Thyroid gland (tissue), 4 donors: ENCODE measurements at regions not wholly inside any gene's neighbourhood (a gene's known extent, or its start where the extent isn't known, plus 50 kb on each side); places are given as distances from the start of the nearest gene placed in this dataset.

Source experiments
- DNase-seq, 2 donors: peaks; one replicate each; pipeline ENCODE4 v3.0.0-alpha.2; 2019
- H3K27ac ChIP-seq, 3 donors: fragments of 200-600 bp; sonication (generic); 1 replicate in 2 of 3; 2 replicates in 1 of 3; pipeline ENCODE4 v1.5.1; 2016 to 2019; ENCODE audit warnings: mild to moderate bottlenecking in 1 of 3, moderate library complexity in 1 of 3
- H3K27me3 ChIP-seq: fragments of 200-600 bp; sonication (generic); one replicate; pipeline ENCODE4 v1.5.1; 2019
- H3K36me3 ChIP-seq, 2 donors: fragments of 200-600 bp; sonication (generic); one replicate each; pipeline ENCODE4 v1.5.1; 2016 to 2019
- H3K4me1 ChIP-seq, 2 donors: fragments of 200-600 bp; sonication (generic); one replicate each; pipeline ENCODE4 v1.5.1; 2017 to 2019
- H3K4me3 ChIP-seq, 3 donors: fragments of 200-600 bp; sonication (generic); replicated peaks in 1 of 3; 1 replicate in 2 of 3; 2 replicates in 1 of 3; pipeline ENCODE4 v1.5.1; 2016; ENCODE audit warnings: mild to moderate bottlenecking in 1 of 3
- H3K9me3 ChIP-seq: fragments of 200-600 bp; sonication (generic); one replicate; pipeline ENCODE4 v1.5.1; 2017
- POLR2A ChIP-seq, 2 donors: fragments of 450-650 bp; IDR thresholded peaks; one replicate each; pipeline ENCODE4 v1.6.1; 2017; ENCODE audit warnings: antibody characterized with exemption in 2 of 2, mild to moderate bottlenecking in 2 of 2, moderate library complexity in 1 of 2
- WGBS, 2 donors: methylation state at CpG; one replicate each; pipeline ENCODE4 v1.1.5; 2017; 5-methylcytosine and 5-hydroxymethylcytosine counted together
- intact Hi-C: fragments of 100-400 bp; cut with DNase I; formaldehyde crosslinking; loops from one replicate; pipeline ENCODE4 v1.15.1; 2023
- TF ChIP-seq, protein P1 (sequence below), 6 experiments: fragments of 200-600 bp in 3 of 6; fragments of 450-650 bp in 3 of 6; sonication (generic) in 3 of 6; IDR thresholded peaks; one replicate each; pipeline ENCODE4 v1.5.1; 2016 to 2019; ENCODE audit warnings: antibody characterized with exemption in 6 of 6, mild to moderate bottlenecking in 2 of 6, inconsistent platforms in 1 of 6, moderate library complexity in 1 of 6

DNA sequence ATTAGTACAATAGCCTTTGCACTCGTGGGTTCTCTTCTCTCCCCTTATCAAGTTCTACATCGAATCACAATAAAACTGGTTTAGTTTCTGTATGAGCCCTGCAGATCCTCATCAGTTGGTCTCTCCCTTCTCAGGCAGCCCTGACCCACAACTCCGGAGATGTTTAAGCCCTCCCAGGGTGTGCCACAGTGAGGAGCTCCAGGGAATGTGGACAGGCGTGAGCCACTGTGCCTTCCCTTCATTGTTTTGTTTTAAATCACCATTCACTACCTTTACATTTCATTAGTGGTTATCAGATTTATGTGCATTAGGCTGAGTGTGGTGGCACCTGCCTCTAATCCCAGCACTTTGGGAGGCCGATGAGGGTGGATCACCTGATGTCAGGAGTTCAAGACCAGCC lies 133.2 kb downstream of the LARP7 start:
- DNase-seq, result no peak

GRCh38 chr4:112775801-112776200 lies 138.9 kb downstream of the LARP7 start:
- WGBS, 2 donors, result 80 to 83% methylated on average over 7 of the region's 7 CpGs
- no peaks in the 10 kb centered on the region for H3K4me1 ChIP-seq
- TF ChIP-seq, protein P1, sequence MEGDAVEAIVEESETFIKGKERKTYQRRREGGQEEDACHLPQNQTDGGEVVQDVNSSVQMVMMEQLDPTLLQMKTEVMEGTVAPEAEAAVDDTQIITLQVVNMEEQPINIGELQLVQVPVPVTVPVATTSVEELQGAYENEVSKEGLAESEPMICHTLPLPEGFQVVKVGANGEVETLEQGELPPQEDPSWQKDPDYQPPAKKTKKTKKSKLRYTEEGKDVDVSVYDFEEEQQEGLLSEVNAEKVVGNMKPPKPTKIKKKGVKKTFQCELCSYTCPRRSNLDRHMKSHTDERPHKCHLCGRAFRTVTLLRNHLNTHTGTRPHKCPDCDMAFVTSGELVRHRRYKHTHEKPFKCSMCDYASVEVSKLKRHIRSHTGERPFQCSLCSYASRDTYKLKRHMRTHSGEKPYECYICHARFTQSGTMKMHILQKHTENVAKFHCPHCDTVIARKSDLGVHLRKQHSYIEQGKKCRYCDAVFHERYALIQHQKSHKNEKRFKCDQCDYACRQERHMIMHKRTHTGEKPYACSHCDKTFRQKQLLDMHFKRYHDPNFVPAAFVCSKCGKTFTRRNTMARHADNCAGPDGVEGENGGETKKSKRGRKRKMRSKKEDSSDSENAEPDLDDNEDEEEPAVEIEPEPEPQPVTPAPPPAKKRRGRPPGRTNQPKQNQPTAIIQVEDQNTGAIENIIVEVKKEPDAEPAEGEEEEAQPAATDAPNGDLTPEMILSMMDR (IDR thresholded peaks at IDR 0.05), result no peak
- TF ChIP-seq POLR2A (IDR thresholded peaks at IDR 0.05), result no peak

More for the DNA sequence above, 133.2 kb downstream of the LARP7 start:
- Histone ChIP-seq H3K4me1 (no peaks in the 10 kb centered on the region), H3K27ac (no peak overlapping the region), H3K27me3 (no peaks in the 10 kb centered on the region), H3K36me3 (no peaks in the 10 kb centered on the region), H3K4me3 (no peak overlapping the region), H3K9me3 (no peaks in the 10 kb centered on the region)
- 61 to 73% methylated on average over 5 of the region's 5 CpGs for WGBS, 2 donors
- TF ChIP-seq, protein P1 (IDR thresholded peaks at IDR 0.05), result no peak
- TF ChIP-seq POLR2A (IDR thresholded peaks at IDR 0.05), result no peak
- intact Hi-C loops, result no loop called here

DNA sequence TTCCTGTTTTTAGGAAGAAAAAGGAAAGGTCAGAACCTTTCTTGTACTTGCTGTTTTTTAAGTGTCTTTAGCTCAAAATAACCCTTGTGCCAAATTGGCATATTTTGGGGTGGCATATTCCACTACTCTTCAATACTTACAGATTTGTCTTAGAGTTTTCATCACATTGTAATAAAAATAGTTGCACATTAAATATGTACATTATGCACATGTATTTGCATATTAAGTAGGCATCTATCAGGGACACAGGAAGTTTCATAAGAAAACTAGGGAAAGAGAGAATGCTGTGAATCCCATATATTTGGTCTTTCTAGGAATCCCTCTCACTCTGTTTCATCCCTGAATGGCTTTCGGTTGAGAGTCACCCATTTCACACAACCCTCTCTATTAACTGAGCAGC lies 139.6 kb downstream of the LARP7 start:
- Histone ChIP-seq H3K4me3 (no peak overlapping the region), H3K27ac (no peak overlapping the region), H3K36me3 (no peaks in the 10 kb centered on the region), H3K9me3 (no peaks in the 10 kb centered on the region), H3K4me1 (no peaks in the 10 kb centered on the region), H3K27me3 (no peaks in the 10 kb centered on the region)
- intact Hi-C loops, result no loop called here
- no peak for TF ChIP-seq POLR2A (IDR thresholded peaks at IDR 0.05)
- TF ChIP-seq, protein P1 (IDR thresholded peaks at IDR 0.05), result no peak
- WGBS, 2 donors, result 91 to 96% methylated on average over 1 of the region's 1 CpG
- no peak for DNase-seq

More at GRCh38 chr4:112775801-112776200, 138.9 kb downstream of the LARP7 start:
- no peak for DNase-seq
- intact Hi-C loops, result no loop called here
- H3K36me3 ChIP-seq, result no peaks in the 10 kb centered on the region
- H3K27ac ChIP-seq, result no peak overlapping the region
- no peaks in the 10 kb centered on the region for H3K9me3 ChIP-seq
- H3K27me3 ChIP-seq, result no peaks in the 10 kb centered on the region
- no peak overlapping the region for H3K4me3 ChIP-seq

GRCh38 chr4:112778520-112778919 lies 141.6 kb downstream of the LARP7 start:
- no peak for DNase-seq
- no peaks in the 10 kb centered on the region for H3K36me3 ChIP-seq
- H3K27ac ChIP-seq, result no peak overlapping the region
- TF ChIP-seq, protein P1 (IDR thresholded peaks at IDR 0.05), result no peak
- TF ChIP-seq POLR2A (IDR thresholded peaks at IDR 0.05), result no peak
- WGBS, 2 donors, result 78 to 82% methylated on average over 7 of the region's 7 CpGs
- no peaks in the 10 kb centered on the region for H3K9me3 ChIP-seq
- H3K27me3 ChIP-seq, result no peaks in the 10 kb centered on the region
- no peaks in the 10 kb centered on the region for H3K4me1 ChIP-seq
- no peak overlapping the region for H3K4me3 ChIP-seq
- intact Hi-C loops, result no loop called here

DNA sequence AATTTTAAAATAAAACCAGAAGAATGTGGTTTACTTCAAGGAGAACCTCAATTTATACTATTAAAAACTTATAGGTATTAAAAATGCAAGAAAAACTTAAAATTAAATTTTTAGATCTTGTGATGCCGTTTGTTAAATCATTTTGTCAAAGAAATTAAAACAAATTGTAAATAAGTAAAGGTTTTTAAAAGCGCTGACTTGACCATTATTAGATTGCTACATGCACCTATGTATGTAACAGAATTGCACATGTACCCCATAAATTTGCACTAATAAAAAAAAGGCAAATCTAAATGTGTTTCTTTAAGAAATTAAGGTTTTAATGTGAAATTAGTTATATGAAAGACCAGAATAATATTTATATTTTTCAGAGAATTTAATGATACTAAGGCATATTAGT lies 156.1 kb downstream of the LARP7 start:
- Histone ChIP-seq H3K4me3 (no peak overlapping the region), H3K27ac (no peak overlapping the region), H3K4me1 (no peaks in the 10 kb centered on the region), H3K27me3 (no peaks in the 10 kb centered on the region), H3K9me3 (no peaks in the 10 kb centered on the region), H3K36me3 (no peaks in the 10 kb centered on the region)
- no peak for TF ChIP-seq POLR2A (IDR thresholded peaks at IDR 0.05)
- DNase-seq, result no peak
- WGBS, 2 donors, result 85% methylated on average over 2 of the region's 2 CpGs
- intact Hi-C loops, result no loop called here

DNA sequence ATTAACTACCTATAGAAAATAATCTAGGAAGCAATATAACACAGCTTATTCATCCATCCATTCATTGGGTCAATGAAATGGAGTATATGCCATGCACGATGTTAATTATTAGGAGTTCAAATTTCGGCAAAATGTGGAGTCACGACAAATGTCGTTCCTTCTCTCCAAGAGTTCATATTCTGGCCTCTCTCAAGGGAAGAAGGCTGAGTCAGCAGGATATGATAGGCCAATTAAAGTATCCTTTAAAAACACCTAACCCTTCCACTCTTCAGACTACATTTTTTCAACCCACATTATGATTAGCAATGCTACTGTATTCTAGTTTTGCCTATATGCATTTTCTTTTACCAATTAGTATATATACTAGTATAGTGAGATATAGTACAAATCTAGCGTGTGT lies 163.1 kb downstream of the LARP7 start:
- H3K9me3 ChIP-seq, result no peaks in the 10 kb centered on the region
- no peak overlapping the region for H3K27ac ChIP-seq
- H3K36me3 ChIP-seq, result no peaks in the 10 kb centered on the region
- TF ChIP-seq POLR2A (IDR thresholded peaks at IDR 0.05), result no peak
- TF ChIP-seq, protein P1 (IDR thresholded peaks at IDR 0.05), result no peak
- H3K27me3 ChIP-seq, result no peaks in the 10 kb centered on the region
- no peak overlapping the region for H3K4me3 ChIP-seq
- no peak for DNase-seq
- intact Hi-C loops, result no loop called here
- WGBS, 2 donors, result 92 to 96% methylated on average over 5 of the region's 5 CpGs
- no peaks in the 10 kb centered on the region for H3K4me1 ChIP-seq
